ENCODE measurements at regions not wholly inside any gene's neighbourhood (a gene's known extent, or its start where the extent isn't known, plus 50 kb on each side); places are given as distances from the start of the nearest gene placed in this dataset.

DNA sequence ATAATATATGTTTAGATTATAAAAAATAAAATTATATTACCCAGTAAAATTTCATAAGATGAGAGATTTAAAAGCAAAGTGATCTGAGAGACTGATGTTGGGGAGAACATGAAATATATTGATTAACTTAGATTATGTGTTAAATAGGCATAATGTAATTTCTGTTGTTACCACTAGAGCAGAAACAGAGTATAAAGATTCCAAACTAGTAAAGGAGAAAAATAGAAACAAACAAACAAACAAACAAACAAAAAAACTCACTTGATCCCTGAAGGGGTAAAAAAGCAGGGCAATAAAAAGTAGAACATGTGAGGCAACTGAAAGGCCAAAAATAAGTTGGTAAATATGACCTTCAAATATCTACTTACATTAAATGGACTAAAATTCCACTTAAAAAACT lies 640.4 kb upstream of the RGS18 start:
- TF ChIP-seq CTCF (IDR thresholded peaks at IDR 0.05) = no peak
- TF ChIP-seq POLR2AphosphoS5 (IDR thresholded peaks at IDR 0.05) = no peak
- no peak for TF ChIP-seq POLR2A (IDR thresholded peaks at IDR 0.05)
